Upper lobe of right lung (tissue), 1 donor: ENCODE measurements at regions not wholly inside any gene's neighbourhood (a gene's known extent, or its start where the extent isn't known, plus 50 kb on each side); places are given as distances from the start of the nearest gene placed in this dataset.

Source experiments
- ATAC-seq: fragments of 200-7000 bp; cut with Tn5 transposase; one replicate; pipeline ENCODE4 v1.9.1; 2020; ENCODE audit warnings: mild to moderate bottlenecking, moderate library complexity
- DNase-seq: peaks from one replicate; pipeline ENCODE4 v3.0.0-alpha.2; 2020
- H3K27ac ChIP-seq: fragments of 200-600 bp; one replicate; pipeline ENCODE4 v1.8.0; 2022
- H3K27me3 ChIP-seq: fragments of 200-600 bp; one replicate; pipeline ENCODE4 v1.8.0; 2022; ENCODE audit warnings: mild to moderate bottlenecking
- H3K36me3 ChIP-seq: fragments of 200-600 bp; one replicate; pipeline ENCODE4 v1.8.0; 2022
- H3K4me1 ChIP-seq: fragments of 200-600 bp; one replicate; pipeline ENCODE4 v1.8.0; 2022
- H3K4me3 ChIP-seq: fragments of 200-600 bp; one replicate; pipeline ENCODE4 v1.8.0; 2022; ENCODE audit warnings: mild to moderate bottlenecking
- H3K9me3 ChIP-seq: fragments of 200-600 bp; one replicate; pipeline ENCODE4 v1.8.0; 2022
- intact Hi-C: fragments of 100-400 bp; cut with DNase I; formaldehyde crosslinking; loops from one replicate; pipeline ENCODE4 v1.11.0; 2022
- TF ChIP-seq, protein P1 (sequence below): fragments of 200-600 bp; IDR thresholded peaks from one replicate; pipeline ENCODE4 v1.8.0; 2022; ENCODE audit warnings: antibody characterized with exemption
- donor health status: DM: no; HTN: yes; CAD: no; lungs with severe emphysema.

DNA sequence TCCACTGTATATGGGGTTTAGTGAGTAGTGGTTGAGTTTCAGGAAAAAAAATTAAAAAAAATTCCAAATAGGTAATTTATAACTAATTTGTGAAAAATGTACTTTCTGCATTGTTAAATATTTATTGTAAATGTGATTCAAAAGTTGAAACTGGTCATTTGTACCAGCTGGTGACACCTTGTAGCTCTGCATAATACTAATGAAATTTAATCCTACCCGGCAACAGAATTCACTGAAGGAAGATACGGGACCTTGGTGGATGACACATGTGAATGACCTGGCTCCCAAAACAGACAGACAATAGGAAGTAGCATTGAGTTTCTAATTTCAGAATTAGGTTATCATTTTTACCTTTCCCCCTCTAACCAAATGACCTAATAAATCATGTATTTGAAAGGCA, 73.8 kb downstream of the SLITRK6 start:
- TF ChIP-seq, protein P1, sequence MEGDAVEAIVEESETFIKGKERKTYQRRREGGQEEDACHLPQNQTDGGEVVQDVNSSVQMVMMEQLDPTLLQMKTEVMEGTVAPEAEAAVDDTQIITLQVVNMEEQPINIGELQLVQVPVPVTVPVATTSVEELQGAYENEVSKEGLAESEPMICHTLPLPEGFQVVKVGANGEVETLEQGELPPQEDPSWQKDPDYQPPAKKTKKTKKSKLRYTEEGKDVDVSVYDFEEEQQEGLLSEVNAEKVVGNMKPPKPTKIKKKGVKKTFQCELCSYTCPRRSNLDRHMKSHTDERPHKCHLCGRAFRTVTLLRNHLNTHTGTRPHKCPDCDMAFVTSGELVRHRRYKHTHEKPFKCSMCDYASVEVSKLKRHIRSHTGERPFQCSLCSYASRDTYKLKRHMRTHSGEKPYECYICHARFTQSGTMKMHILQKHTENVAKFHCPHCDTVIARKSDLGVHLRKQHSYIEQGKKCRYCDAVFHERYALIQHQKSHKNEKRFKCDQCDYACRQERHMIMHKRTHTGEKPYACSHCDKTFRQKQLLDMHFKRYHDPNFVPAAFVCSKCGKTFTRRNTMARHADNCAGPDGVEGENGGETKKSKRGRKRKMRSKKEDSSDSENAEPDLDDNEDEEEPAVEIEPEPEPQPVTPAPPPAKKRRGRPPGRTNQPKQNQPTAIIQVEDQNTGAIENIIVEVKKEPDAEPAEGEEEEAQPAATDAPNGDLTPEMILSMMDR: no peak
- H3K27me3 ChIP-seq: no peaks in the 10 kb centered on the region
- no peak for DNase-seq
- intact Hi-C loops: no loop called here
- H3K4me1 ChIP-seq: no peaks in the 10 kb centered on the region
- ATAC-seq: no peak
- H3K27ac ChIP-seq: no peak overlapping the region
- no peaks in the 10 kb centered on the region for H3K36me3 ChIP-seq
- no peak overlapping the region for H3K4me3 ChIP-seq
- no peaks in the 10 kb centered on the region for H3K9me3 ChIP-seq

DNA sequence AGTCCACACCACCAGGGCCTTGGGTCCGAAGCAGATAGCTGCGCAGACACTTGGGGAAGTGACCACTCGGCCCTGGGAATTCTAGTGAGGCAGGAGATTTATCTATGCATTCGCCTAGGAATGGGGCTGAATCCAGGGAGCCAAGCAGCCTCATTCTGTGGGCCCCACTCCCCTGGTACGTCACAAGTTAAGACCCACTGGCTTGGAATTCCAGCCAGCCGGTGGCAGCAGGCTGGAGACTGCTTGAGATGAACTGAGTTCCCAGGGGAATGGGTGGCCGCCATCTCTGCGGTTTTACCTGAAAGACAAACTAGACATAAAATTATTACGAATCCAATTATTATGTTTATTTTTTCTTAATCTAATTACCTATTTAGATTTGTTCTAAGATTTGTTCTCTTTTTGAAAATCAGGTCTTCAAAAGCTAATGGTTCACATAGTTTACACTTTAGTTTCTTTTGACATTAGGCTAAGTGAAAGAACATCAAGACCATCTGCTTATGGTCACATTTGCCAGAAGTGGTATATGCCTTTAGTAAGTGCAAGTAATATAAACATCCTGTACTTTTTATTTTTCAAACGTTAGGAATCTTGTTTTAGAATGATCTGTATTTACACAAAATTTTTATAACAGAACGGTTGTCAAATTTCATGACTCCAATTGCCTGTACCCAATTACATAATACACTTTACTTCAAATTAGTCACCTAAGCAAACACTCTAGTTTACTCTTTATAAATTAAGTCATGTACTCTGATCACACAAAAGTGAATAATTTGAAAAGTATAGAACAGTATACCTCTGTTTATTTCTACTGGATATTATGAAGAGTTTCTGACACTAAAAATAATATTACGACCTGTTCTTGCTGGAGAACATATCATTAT, 74.4 kb downstream of the SLITRK6 start:
- ATAC-seq (no peak), DNase-seq (no peak)
- Histone ChIP-seq H3K27me3 (no peaks in the 10 kb centered on the region), H3K36me3 (no peaks in the 10 kb centered on the region), H3K27ac (no peak overlapping the region), H3K9me3 (no peaks in the 10 kb centered on the region), H3K4me3 (no peak overlapping the region), H3K4me1 (no peaks in the 10 kb centered on the region)
- TF ChIP-seq, protein P1: no peak
- intact Hi-C loops: no loop called here

DNA sequence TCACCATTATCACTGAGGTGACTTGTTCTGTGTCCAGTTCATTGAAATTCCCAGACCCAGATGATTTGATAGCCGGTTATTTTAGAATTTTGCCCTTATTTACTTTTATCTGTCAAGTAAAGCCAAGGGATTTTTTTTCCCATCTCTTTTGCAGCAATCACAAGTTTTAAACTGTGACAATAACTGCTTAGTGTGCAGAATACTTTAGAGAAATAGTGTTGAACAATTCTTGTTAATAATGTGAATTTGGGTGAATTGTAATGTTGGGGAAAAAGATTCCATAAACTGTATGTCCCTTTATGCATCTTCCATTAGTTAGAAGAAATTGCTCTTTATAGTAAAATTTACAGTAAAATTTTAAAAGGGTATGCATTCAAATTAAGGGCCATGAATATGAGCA, 79.5 kb downstream of the SLITRK6 start:
- intact Hi-C loops: no loop called here
- no peak overlapping the region for H3K27ac ChIP-seq
- TF ChIP-seq, protein P1: no peak
- no peak for DNase-seq
- H3K36me3 ChIP-seq: no peaks in the 10 kb centered on the region
- no peaks in the 10 kb centered on the region for H3K9me3 ChIP-seq
- H3K4me3 ChIP-seq: no peak overlapping the region
- H3K4me1 ChIP-seq: no peaks in the 10 kb centered on the region
- no peaks in the 10 kb centered on the region for H3K27me3 ChIP-seq
- ATAC-seq: no peak

DNA sequence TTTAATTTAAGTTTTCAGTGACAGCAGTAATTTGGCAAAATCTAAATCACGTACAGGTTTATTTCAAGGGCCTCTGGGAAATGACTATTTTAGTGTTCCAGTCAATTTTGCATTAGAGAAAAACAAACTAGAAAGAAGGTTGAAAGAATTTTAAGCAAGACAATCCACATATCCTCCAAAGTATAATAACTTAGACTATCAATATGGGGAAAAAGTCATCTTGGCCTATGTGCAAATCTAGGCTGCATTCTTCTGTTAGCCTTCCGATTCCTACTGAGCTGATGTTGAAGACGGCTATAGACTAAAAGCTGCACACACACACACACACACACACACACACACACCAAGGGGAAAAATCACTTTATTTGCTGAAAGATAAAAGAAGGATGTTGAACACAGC, 81.3 kb downstream of the SLITRK6 start:
- no peak overlapping the region for H3K4me3 ChIP-seq
- TF ChIP-seq, protein P1: no peak
- H3K9me3 ChIP-seq: no peaks in the 10 kb centered on the region
- no peak overlapping the region for H3K27ac ChIP-seq
- DNase-seq (no peak), ATAC-seq (no peak)
- H3K36me3 ChIP-seq: no peaks in the 10 kb centered on the region
- no peaks in the 10 kb centered on the region for H3K27me3 ChIP-seq
- intact Hi-C loops: no loop called here
- no peaks in the 10 kb centered on the region for H3K4me1 ChIP-seq

DNA sequence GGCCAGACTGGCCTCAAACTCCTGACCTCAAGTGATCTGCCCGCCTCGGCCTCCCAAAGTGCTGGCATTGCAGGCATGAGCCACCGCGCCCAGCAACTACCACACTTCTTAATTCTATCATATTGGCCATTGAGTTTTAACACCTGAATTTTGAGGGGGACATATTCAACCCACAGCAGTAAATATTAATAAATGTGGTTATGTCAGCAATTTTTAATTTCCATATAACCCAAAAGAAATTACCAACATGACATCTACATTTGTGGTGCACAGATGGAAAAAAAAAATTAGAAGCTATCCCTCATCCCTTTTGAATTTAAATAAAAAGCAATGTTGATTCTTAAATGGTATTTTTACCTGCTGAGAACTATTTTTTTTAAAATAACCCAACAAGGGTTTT, 88.7 kb downstream of the SLITRK6 start:
- no peaks in the 10 kb centered on the region for H3K9me3 ChIP-seq
- no peaks in the 10 kb centered on the region for H3K27me3 ChIP-seq
- H3K36me3 ChIP-seq: no peaks in the 10 kb centered on the region
- TF ChIP-seq, protein P1: no peak
- no peaks in the 10 kb centered on the region for H3K4me1 ChIP-seq
- no peak for DNase-seq
- ATAC-seq: no peak
- intact Hi-C loops: no loop called here
- H3K4me3 ChIP-seq: no peak overlapping the region
- no peak overlapping the region for H3K27ac ChIP-seq
